GM12892 (cell line): ENCODE measurements at regions not wholly inside any gene's neighbourhood (a gene's known extent, or its start where the extent isn't known, plus 50 kb on each side); places are given as distances from the start of the nearest gene placed in this dataset.

Experiments used
- DNase-seq: peaks from one replicate; pipeline ENCODE4 v3.0.0; 2011; ENCODE audit not compliant: insufficient read length
- FAIRE-seq: peaks from 2 replicates; lab custom pipeline; 2011; peaks lifted over from hg19 to GRCh38; lab: Jason Lieb, UNC
- POLR2A ChIP-seq: IDR thresholded peaks from 2 replicates; pipeline ENCODE4 v1.6.1; 2011; ENCODE audit warnings: low read depth, low read length, control low read depth
- POLR2AphosphoS5 ChIP-seq: IDR thresholded peaks from 2 replicates; pipeline ENCODE4 v1.6.1; 2011; ENCODE audit warnings: low read depth, low read length, control low read depth
- TAF1 ChIP-seq: IDR thresholded peaks from 2 replicates; pipeline ENCODE4 v1.6.1; 2011; ENCODE audit warnings: low read depth, mild to moderate bottlenecking, control low read depth, low read length, borderline replicate concordance

GRCh38 chr4:129446074-129446473 lies 350.1 kb downstream of the C4orf33 start:
- DNase-seq (no peak), FAIRE-seq (no peak)
- TF ChIP-seq TAF1, result no peak
- no peak for TF ChIP-seq POLR2AphosphoS5
- TF ChIP-seq POLR2A, result no peak

GRCh38 chr4:129453524-129454200 lies 357.7 kb downstream of the C4orf33 start:
- TF ChIP-seq POLR2A (no peak), TAF1 (no peak), POLR2AphosphoS5 (no peak)
- DNase-seq, result no peak
- FAIRE-seq, result no peak

- DNase-seq (no peak), FAIRE-seq (no peak)
- TF ChIP-seq POLR2A (no peak), POLR2AphosphoS5 (no peak), TAF1 (no peak)
Measured at GRCh38 chr4:129455482-129455881, 359.5 kb downstream of the C4orf33 start.

GRCh38 chr4:129468624-129469023 lies 372.7 kb downstream of the C4orf33 start:
- no peak for FAIRE-seq

GRCh38 chr4:129474698-129475097 lies 378.7 kb downstream of the C4orf33 start:
- DNase-seq, result no peak
- TF ChIP-seq POLR2AphosphoS5 (no peak), POLR2A (no peak), TAF1 (no peak)
- no peak for FAIRE-seq

More at GRCh38 chr4:129468624-129469023, 372.7 kb downstream of the C4orf33 start:
- TF ChIP-seq POLR2AphosphoS5 (no peak), TAF1 (no peak), POLR2A (no peak)
- DNase-seq, result no peak

- no peak for FAIRE-seq
- TF ChIP-seq POLR2A (no peak), POLR2AphosphoS5 (no peak), TAF1 (no peak)
- DNase-seq, result no peak
Measured at GRCh38 chr4:129481107-129481506, 385.2 kb downstream of the C4orf33 start.

- DNase-seq (no peak), FAIRE-seq (no peak)
- TF ChIP-seq POLR2AphosphoS5 (no peak), POLR2A (no peak)
Measured at GRCh38 chr4:129488427-129488826, 392.5 kb downstream of the C4orf33 start.

GRCh38 chr4:129490516-129490915 lies 394.6 kb downstream of the C4orf33 start:
- no peak for DNase-seq
- TF ChIP-seq POLR2AphosphoS5 (no peak), POLR2A (no peak), TAF1 (no peak)
- no peak for FAIRE-seq

GRCh38 chr4:129498626-129499025 lies 402.7 kb downstream of the C4orf33 start:
- no peak for DNase-seq
- FAIRE-seq, result no peak
- TF ChIP-seq TAF1, result no peak
- no peak for TF ChIP-seq POLR2AphosphoS5
- no peak for TF ChIP-seq POLR2A

- TF ChIP-seq POLR2A (no peak), TAF1 (no peak), POLR2AphosphoS5 (no peak)
- FAIRE-seq, result no peak
- DNase-seq, result no peak
Measured at GRCh38 chr4:129514852-129515251, 418.9 kb downstream of the C4orf33 start.

- FAIRE-seq, result no peak
Measured at GRCh38 chr4:129515356-129515755, 419.4 kb downstream of the C4orf33 start.

GRCh38 chr4:129526812-129527211 lies 430.9 kb downstream of the C4orf33 start:
- DNase-seq (no peak), FAIRE-seq (no peak)

More at GRCh38 chr4:129515356-129515755, 419.4 kb downstream of the C4orf33 start:
- TF ChIP-seq TAF1 (no peak), POLR2A (no peak), POLR2AphosphoS5 (no peak)
- no peak for DNase-seq

GRCh38 chr4:129531253-129531652 lies 435.3 kb downstream of the C4orf33 start:
- FAIRE-seq (no peak), DNase-seq (no peak)
- TF ChIP-seq TAF1, result no peak
- TF ChIP-seq POLR2A, result no peak
- no peak for TF ChIP-seq POLR2AphosphoS5

More at GRCh38 chr4:129526812-129527211, 430.9 kb downstream of the C4orf33 start:
- no peak for TF ChIP-seq POLR2A
- no peak for TF ChIP-seq TAF1
- TF ChIP-seq POLR2AphosphoS5, result no peak
